ENCODE measurements at regions not wholly inside any gene's neighbourhood (a gene's known extent, or its start where the extent isn't known, plus 50 kb on each side); places are given as distances from the start of the nearest gene placed in this dataset.

DNA sequence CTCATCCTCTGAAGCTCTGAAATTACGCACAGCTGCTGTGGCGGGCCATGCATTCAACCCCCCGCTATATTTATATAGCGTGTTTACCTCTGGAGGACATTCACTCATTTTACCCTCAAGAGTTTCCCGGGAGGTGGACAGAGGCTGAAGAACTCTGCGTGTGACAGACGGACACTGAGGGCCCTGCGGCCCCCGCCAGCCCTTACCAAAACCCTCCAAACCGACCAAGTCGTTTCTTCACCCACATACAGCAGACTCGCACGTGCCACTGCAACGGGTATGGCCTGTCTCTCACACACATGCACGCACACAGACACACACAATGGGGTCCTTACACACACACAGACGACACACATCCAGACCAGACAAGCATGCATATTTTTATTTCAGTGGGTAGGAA, 216.4 kb upstream of the FOXF1 start:
- no peak overlapping the region for H3K4me3 ChIP-seq
- H3K4me1 ChIP-seq: peaks cover 0 to 39% (median 33%) of the 10 kb centered on the region in 4 donors
- H3K27ac ChIP-seq: peak overlapping the region in 3 of 4 donors; percentile 57 to 66 (median 65)
- TF ChIP-seq POLR2AphosphoS5 (IDR thresholded peaks at IDR 0.05): no peak
- TF ChIP-seq EP300 (IDR thresholded peaks at IDR 0.05): no peak
- no peak for TF ChIP-seq POLR2A (IDR thresholded peaks at IDR 0.05)
- TF ChIP-seq, protein P1, sequence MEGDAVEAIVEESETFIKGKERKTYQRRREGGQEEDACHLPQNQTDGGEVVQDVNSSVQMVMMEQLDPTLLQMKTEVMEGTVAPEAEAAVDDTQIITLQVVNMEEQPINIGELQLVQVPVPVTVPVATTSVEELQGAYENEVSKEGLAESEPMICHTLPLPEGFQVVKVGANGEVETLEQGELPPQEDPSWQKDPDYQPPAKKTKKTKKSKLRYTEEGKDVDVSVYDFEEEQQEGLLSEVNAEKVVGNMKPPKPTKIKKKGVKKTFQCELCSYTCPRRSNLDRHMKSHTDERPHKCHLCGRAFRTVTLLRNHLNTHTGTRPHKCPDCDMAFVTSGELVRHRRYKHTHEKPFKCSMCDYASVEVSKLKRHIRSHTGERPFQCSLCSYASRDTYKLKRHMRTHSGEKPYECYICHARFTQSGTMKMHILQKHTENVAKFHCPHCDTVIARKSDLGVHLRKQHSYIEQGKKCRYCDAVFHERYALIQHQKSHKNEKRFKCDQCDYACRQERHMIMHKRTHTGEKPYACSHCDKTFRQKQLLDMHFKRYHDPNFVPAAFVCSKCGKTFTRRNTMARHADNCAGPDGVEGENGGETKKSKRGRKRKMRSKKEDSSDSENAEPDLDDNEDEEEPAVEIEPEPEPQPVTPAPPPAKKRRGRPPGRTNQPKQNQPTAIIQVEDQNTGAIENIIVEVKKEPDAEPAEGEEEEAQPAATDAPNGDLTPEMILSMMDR (IDR thresholded peaks at IDR 0.05): no peak
- 59 to 67% methylated on average over 16 of the region's 16 CpGs for WGBS, 2 donors
- H3K27me3 ChIP-seq: no peaks in the 10 kb centered on the region
- DNase-seq: no peak
- intact Hi-C loops (cut with DNase I): no loop called here
- no peaks in the 10 kb centered on the region for H3K36me3 ChIP-seq
- no peaks in the 10 kb centered on the region for H3K9me3 ChIP-seq

DNA sequence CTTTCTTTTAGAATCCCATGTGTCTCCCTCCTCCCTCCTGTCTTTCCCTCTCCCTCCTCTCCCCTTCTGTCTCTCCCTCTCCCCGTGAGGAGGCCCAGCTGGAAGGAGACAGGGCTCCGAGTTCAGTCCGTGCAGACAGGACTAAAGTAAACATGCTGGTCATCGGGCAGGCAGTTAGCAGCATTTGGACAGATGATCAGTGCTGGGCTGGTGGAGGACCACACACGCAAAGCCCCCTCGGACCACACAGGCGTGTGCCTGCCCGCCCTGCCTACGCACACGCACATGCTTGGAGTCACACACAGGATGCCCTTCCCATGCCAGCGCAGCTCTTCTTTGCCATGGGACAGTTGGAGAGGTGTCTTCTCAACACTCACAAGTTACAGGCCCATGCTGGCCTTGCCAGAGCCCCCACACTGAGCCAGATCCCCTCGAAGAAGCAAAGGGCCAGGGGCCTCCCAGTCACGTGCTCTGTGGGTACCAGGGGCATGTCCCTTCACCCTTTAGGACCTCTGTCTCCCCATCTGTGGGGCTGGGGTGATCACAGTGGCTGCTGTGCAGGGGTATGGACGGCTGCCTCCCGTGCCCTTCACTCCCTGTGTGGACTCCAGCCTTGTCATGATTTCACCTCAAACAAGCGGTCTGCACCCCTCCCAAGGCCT, 215.7 kb upstream of the FOXF1 start:
- peak; percentile 84 for DNase-seq
- TF ChIP-seq, protein P1 (IDR thresholded peaks at IDR 0.05): no peak
- peak; percentile 48 to 65 (median 52) for TF ChIP-seq POLR2AphosphoS5 (IDR thresholded peaks at IDR 0.05)
- Histone ChIP-seq H3K36me3 (no peaks in the 10 kb centered on the region), H3K9me3 (no peaks in the 10 kb centered on the region), H3K4me3 (no peak overlapping the region), H3K27ac (peak overlapping the region in 3 of 4 donors; percentile 57 to 66 (median 65)), H3K27me3 (no peaks in the 10 kb centered on the region), H3K4me1 (peaks cover 0 to 46% (median 40%) of the 10 kb centered on the region in 4 donors)
- intact Hi-C loops (cut with DNase I): no loop called here
- 41 to 52% methylated on average over 16 of the region's 16 CpGs for WGBS, 2 donors

DNA sequence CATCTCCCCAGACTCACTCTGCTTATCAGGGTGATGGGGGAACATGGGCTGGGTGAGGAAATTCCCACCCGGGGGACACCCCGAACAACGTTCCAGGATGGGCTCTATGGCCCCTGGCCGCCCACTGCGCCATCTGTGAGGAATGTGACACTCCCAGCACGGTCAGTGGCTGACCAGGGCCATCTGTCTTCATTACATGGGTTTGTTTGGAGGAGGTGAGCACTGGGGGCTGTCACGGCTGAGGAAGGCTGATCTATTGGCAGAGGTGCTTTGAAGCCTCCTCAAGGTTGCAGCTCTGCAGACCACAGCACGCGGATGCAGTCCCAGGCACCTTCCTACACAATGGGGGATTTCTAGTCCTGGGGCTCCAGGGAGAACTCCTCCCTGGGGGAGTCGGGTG, 214.1 kb upstream of the FOXF1 start:
- no peak overlapping the region for H3K4me3 ChIP-seq
- H3K4me1 ChIP-seq: peaks cover 0 to 62% (median 53%) of the 10 kb centered on the region in 4 donors
- TF ChIP-seq EP300 (IDR thresholded peaks at IDR 0.05): no peak
- TF ChIP-seq POLR2A (IDR thresholded peaks at IDR 0.05): no peak
- TF ChIP-seq, protein P1 (IDR thresholded peaks at IDR 0.05): no peak
- TF ChIP-seq POLR2AphosphoS5 (IDR thresholded peaks at IDR 0.05): no peak
- no peaks in the 10 kb centered on the region for H3K27me3 ChIP-seq
- intact Hi-C loops (cut with DNase I): no loop called here
- no peaks in the 10 kb centered on the region for H3K9me3 ChIP-seq
- no peaks in the 10 kb centered on the region for H3K36me3 ChIP-seq
- peak overlapping the region in 2 of 4 donors; percentile 94 to 96 for H3K27ac ChIP-seq
- 41 to 49% methylated on average over 10 of the region's 10 CpGs for WGBS, 2 donors
- peak; percentile 59 for DNase-seq

DNA sequence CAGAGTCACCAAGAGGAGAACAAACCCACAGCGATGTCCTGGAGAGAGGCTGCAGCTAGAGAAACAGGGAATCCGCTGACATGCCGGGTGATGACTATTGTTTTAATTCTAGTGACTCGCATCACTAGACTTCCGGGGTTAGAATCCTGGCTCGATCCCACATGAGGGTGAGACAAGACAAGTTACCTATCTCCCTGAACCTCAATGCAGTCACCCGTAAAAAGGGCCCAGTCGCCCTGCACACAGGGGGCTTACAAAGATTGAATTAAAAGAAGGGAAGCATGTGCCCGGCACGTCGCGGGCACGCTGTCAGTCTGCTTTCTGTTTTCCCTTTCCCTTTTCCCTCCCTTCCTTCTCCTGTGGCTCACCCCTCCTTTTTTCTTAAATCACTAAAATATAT, 212.9 kb upstream of the FOXF1 start:
- H3K27me3 ChIP-seq: no peaks in the 10 kb centered on the region
- DNase-seq: peak; percentile 67
- TF ChIP-seq POLR2AphosphoS5 (IDR thresholded peaks at IDR 0.05): no peak
- TF ChIP-seq, protein P1 (IDR thresholded peaks at IDR 0.05): no peak
- TF ChIP-seq EP300 (IDR thresholded peaks at IDR 0.05): no peak
- TF ChIP-seq POLR2A (IDR thresholded peaks at IDR 0.05): no peak

More for the DNA sequence above, 212.9 kb upstream of the FOXF1 start:
- Histone ChIP-seq H3K4me1 (peaks cover 0 to 74% (median 64%) of the 10 kb centered on the region in 4 donors), H3K4me3 (peak overlapping the region in 3 of 4 donors; percentile 21 to 29 (median 28)), H3K9me3 (no peaks in the 10 kb centered on the region), H3K36me3 (no peaks in the 10 kb centered on the region), H3K27ac (peak overlapping the region in 3 of 4 donors; percentile 93 to 96 (median 94))
- intact Hi-C loops (cut with DNase I): no loop called here
- WGBS, 2 donors: 54 to 63% methylated on average over 13 of the region's 13 CpGs

Measured in sigmoid colon (tissue), 6 donors.